GM11168 (cell line): ENCODE measurements at regions not wholly inside any gene's neighbourhood (a gene's known extent, or its start where the extent isn't known, plus 50 kb on each side); places are given as distances from the start of the nearest gene placed in this dataset.
"Not testable (repeated sequence)": the region's sequence is repeated elsewhere in the genome, so short reads cannot be mapped to it uniquely, and the experiment has no call there.

Source experiments
- in situ Hi-C: fragments of 300-500 bp; cut with MboI; formaldehyde crosslinking; loops from one replicate; pipeline ENCODE4 v1.12.0; 2022; ENCODE audit warnings: low sequenced_read_pairs; ENCODE audit not compliant: unreplicated experiment

DNA sequence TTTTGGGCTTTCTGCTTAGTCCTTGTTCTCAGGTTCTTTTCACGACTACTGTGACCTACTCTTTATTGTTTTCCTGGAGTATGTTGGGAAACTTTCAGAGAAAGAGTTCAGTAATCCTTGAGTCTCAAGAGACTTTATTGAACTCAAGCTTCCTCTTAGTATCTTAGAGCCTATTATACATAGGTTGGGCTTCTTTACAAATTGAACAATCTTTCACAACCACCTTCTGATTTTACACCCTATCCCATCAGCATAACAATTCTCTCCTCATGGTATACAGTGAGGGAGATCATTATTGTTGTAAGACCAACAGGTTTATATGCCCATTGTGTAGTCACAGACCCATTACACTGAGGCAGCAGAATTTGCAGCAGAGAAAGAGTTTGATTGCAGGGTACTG lies 193.2 kb upstream of the IGF1 start:
- in situ Hi-C loops = no loop called here

DNA sequence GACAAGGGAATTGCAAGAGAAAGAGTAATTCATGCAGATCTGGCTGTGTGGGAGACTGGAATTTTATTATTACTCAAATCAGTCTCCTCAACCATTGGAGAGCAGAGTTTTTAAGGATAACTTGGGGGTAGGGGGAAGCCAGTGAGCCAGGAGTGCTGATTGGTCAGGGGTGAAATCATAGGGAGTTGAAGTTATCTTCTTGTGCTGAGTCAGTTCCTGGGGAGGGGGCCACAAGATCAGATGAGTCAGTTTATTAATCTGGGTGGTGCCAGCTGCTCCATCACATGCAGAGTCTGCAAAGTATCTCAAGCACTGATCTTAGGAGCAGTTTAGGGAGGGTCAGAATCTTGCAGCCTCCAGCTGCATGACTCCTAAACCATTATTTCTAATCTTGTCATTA lies 191.8 kb upstream of the IGF1 start:
- in situ Hi-C loops = not testable (repeated sequence)

DNA sequence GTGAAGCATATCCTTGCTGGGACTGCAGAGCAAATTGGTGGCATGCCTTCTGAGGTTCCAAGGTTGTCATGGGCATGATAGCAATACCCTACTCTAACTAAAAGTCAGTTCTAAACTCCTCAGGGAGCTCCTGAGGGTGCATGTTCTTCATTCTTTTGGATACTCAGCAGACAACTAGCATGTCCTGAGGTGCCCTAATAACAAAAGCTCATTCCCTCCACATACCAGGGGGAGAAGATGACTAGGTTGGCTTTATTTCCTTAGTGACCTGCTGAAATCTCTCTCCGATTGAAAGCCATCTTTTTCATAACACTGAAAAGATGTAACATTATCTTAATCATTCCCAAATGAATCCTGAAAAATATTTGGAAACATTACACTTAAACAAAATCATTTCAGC lies 188.7 kb upstream of the IGF1 start:
- in situ Hi-C loops = no loop called here

DNA sequence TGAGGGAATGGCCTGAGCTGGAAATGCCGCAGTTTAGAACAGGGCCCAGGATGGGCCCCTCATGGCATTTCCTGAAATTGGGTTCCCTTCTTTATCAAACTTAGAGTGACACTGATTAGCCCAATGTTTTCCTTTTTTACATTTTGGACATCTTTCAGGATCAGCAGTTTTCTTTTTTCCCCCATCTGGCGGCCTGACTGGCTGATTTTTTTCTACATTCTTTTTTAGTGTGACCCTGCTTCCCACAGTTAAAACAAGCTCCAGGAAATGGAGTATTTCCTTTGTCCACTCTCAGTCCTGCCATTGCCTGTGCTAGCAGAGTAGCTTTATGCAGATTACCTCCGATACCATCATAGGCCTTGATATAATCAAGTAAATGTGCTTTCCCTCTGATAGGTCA lies 185.8 kb upstream of the IGF1 start:
- in situ Hi-C loops = not testable (repeated sequence)

DNA sequence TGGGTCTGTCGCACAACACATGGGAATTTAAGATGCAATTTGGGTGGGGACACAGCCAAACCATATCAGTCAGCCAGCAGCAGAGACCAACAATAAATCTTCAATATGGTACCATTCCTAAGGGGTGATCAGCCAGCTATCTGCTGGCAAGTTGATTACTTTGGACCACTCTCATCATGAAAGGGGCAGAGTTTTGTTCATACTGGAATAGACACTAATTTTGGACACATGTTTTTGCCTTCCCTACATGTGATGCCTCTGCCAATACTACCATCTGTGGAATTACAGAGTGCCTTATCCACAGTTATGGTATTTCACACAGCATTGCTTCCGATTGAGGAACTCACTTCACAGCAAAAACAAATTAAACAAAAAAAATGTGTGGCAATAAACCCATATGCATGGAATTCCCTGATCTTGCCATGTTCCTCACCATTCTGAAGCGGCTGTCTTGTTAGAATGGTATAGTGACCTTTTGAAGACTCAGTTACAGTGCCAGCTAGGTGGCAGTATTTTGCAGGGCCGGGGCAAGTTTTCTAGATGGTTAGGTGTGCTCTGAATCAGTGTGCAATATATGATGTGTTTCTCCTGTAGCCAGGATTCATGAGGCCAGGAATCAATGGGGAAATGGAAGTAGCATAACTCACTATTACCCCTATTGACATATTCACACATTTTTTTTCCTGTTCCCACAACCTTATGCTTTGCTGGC lies 179.0 kb upstream of the IGF1 start:
- in situ Hi-C loops = no loop called here

DNA sequence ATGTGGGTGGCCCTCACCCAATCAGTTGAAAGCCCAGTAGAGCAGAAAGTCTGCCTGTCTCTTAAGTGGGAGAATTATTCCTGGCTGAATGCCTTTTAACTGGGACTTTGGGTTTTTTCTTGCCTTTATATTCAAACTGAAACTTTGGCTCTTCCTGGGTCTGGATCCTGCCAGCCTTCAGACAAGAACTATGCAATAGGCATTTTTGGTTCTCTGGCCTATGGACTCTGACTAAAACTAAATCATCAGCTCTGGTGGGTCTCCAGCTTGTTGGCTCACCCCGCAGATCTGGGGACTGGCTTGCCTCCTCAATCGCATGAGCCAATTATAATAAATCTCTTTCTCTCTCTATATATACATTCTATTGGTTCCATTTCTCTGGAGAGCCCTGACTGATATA lies 173.0 kb upstream of the IGF1 start:
- in situ Hi-C loops = no loop called here

DNA sequence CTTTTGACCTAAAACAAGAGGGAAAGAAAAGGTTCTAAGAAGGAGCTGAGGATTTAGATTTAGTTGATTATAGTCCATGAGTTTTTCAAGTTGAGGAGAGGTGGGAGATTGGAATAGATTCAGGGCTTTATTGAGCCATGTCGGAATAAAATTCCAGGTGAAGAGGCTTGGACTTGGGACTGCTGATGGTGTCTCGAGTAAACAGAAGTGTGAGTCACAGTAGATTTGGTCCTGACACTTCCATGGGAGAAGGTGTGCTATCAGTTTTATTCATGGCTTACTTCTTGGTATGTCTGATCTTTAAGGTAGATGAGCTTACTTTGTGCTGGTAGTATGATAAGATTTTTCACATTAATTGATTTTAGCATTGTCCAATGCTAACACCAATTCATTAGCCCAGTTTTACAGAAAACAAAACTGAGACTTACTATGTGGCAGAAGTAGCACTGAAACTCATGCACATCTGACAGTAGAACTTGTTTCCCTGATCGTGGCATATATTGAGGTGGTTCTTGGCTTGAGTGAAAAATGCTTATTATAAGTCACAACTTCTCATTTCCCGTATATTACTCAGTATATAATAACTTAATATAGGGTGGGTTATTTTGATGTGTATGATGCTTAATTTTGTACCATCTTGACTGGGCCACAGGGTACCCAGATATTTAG lies 172.4 kb upstream of the IGF1 start:
- in situ Hi-C loops = no loop called here

DNA sequence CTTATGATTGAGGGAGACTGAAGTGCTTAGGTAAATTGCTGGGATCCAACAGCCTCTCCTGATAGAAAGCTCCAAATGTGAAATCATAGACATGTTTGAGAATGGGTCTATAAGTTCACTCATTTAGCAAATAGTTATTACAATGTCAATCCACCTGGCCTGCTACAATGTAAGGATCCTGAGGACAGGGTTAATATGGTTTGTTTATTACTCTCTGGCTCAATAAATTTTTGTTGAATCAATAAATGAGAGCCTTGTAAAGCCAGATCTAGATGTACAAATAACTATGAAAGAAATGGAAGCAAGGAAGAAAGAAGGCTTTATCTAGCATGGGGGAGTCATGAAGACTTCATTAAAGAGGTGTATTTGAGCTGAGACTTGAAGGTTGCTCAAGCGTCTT lies 165.6 kb upstream of the IGF1 start:
- in situ Hi-C loops = no loop called here

DNA sequence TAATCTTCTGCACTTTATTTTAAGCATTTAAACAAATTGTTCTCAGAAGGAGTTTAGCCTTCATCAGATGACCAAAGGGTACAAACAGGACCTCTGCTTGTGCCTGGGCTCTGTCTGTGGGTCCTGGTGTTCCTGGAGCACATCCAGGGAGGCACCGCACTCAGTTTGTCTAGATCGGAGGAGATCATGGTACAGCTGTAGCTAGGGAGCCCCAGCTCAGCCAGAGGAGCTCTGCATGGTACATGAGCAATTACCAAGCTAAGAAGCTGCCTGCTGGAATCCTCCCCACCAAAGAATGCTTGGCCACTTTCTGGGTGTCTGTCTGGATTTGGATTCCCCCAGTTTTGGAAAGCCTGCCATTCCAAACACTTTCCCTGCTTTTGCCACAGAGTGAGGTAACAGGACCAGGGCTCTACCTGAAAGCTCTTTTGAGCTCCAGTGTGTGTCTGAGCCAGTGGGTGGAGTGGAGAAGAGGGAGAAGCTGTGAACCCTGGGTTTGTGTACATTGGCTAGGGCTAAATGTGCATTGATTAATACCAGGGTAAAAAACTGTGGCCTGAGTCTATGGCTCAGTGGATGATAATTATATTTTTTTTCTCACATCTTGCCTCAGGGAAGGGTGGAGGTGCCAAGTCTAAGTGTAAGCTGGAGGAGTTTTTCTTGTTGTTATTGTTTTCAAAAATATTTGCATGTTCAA lies 163.7 kb upstream of the IGF1 start:
- in situ Hi-C loops = no loop called here

DNA sequence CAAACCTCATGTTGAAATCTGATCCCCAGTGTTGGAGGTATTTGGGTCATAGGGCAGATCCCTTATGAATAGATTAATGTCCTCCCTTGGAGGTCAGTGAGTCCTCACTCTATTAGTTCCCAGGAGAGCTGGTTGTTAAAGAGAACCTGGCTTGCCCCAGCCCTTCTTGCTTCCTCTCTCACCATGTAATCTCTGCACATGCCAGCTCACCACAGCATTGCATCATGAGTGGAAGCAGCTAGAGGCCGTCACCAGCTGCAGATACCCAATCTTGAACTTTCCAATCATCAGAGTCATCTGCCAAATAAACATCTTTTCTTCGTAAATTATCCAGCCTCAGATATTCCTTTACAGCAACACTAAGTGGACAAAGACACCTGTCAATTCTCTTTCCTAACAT lies 161.8 kb upstream of the IGF1 start:
- in situ Hi-C loops = no loop called here

DNA sequence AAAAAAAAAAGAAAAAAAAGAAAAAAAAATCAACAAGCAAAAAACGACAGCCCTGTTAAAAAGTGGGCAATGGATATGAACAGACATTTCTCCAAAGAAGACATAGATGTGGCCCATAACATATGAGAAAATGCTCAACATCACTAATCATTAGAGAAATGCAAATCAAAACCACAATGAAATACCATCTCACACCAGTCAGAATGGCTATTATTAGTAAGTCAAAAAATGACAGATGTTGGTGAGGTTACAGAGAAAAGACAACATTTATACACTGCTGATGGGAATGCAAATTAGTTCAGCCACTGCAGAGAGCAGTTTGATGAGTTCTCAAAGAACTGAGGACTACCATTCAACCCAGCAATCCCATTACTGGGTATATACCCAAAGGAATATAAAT lies 160.3 kb upstream of the IGF1 start:
- in situ Hi-C loops = not testable (repeated sequence)

DNA sequence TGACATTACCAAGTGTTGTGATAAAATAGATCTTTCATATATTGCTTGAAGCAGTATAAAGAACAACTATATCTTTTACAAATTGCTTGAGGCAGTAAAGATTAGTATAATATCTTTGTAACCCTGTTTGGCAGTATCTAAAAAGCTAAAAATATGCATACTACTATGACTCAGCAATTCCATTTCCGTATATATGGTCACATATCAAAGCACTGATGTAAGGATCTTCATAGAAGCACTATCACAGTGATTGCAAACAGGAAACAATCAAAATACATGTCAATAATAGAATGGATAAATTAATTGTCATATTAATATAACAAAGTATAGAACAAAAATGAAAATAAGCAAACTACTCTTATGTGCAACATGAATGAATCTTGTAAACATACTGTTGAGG lies 158.4 kb upstream of the IGF1 start:
- in situ Hi-C loops = no loop called here

DNA sequence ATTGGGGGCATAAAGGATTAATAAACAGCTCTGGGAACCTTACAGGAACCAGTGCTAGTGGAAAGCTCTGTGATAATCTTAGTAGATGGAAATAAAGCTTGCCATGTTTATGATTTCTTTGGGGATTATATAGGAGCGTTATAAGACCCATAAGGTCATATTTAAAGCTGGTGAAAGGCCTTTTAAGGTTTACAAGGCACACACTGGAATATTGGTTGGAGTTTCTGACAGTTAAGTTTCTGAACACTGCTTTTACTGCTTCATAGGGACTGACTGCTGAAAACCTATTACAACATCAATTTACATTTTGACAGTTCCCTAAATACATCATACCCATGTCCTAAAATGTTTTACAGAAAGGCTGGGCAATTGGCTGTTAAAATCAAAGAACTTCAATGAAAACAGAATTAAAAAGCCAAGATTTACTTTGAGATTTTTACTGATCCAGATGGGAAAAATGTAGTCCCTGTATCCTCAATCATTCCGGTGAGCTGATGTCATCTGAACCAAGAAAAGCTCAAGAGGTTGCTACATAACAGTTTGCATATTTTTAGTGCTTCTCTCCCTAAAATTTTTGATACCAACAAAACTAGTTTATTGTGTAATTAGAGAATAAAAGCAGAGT lies 153.7 kb upstream of the IGF1 start:
- in situ Hi-C loops = no loop called here

DNA sequence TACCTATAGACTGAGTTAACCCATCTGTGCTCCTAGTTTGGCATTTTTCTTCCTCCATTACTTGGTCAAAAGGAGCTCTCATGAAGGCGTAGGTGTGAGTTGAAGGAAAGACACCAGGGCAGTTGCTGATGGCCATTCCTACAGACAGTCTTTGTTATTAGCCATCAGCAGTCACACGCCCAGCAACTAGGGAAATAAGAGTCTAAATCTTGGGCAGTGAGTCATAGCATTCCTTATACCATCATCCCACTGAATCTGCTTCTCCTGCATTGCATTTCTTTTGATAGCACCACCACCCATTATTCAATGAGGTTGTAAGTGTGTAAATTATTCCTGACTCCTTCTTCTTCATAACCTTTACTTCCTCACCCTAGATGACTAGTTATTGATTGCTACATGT lies 150.9 kb upstream of the IGF1 start:
- in situ Hi-C loops = no loop called here

DNA sequence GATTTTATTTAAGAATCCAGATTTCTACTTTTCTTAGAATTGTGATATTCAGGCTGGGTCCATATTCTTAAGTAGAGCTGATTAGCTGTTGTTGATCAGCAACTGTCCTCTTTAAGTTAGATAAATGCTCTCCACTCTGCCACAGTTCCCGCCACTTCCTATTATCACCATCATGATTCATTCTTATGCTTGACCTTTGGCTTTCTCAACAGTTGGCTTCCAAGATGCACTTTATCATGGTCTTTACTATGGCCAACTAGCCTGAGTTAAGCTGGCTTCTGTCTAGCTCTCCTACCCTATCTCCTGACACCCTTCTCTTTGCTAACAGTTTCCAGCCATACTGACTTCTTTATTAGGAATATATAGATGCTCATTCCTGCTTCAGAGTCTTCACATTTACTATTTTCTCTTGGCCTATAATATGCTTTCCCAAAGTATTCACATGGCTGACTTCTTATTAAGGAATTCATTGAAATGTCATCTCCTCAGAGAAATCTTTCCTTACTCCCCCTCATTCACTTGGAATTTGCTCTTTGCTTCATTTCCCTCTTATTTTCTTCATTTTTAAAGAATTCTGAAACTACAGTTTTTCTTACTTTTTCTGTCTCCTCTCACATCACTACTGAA lies 149.0 kb upstream of the IGF1 start:
- in situ Hi-C loops = no loop called here

DNA sequence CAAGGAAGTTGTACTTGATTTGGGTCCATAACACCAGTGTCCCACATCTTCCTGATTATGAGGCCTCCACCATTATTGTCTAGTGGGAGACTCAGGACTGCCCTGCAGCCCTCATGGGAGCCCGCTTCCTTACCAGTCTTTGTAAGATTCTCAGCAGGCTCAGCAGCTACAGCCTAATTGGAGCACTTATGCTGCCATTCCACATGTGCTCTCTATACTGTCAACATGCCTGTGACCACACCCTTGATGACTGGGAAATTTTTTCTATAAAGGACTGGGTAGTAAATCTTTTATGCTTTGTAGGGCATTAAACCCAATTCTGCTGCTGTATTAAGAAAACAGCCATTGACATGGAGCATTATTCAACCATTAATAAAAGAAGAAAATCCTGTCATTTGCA lies 145.5 kb upstream of the IGF1 start:
- in situ Hi-C loops = no loop called here

DNA sequence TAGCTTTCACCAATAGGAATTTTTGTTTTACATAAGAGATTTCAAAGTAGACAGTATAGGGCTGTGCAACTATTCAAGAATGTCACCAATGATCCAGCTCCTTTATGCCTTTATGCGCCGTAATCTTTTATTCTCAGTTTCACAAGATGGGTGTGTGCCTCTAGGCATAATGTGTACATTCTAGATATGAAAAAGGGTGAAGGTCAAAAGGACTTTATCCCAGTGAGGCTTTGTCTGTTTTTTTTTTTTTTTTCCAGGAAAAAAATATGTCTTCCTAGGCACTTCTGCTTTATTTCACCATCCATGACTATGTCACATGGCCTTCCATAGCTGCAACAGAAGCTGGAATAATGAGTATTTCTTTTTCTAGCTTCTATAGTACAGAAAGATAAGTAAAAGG lies 142.3 kb upstream of the IGF1 start:
- in situ Hi-C loops = no loop called here

DNA sequence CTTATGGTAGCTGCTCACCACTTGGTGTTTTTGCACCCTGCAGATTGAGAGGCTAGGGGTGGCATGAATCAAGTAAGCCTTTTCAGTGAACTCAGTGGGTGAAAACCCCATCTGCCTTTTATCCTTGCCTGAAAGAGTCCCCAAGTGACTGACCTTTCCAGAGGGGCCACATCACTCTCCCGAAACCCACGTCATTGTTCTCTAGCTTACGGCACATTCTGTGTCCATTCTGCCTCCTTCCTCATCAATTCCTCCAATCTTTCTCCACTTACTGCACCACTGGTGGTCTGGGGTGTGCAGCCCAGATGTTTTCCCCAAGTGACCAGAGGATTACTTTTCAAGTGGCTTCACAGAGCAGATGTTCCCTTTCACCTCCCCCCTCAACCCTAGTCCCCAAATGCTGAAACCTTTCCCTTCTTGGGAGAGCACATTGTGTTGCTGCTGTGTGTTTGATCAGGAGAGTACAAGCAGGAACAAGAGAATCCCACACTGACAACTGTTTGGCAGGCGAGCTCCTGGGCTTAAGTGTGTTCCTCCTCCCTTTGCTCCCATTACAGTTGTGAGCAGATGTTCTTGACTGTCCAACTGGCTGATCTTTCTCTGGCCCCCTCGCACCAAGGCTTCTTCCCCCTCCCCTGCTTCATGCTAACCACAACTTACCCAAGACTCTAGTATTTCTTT lies 138.0 kb upstream of the IGF1 start:
- in situ Hi-C loops = no loop called here

DNA sequence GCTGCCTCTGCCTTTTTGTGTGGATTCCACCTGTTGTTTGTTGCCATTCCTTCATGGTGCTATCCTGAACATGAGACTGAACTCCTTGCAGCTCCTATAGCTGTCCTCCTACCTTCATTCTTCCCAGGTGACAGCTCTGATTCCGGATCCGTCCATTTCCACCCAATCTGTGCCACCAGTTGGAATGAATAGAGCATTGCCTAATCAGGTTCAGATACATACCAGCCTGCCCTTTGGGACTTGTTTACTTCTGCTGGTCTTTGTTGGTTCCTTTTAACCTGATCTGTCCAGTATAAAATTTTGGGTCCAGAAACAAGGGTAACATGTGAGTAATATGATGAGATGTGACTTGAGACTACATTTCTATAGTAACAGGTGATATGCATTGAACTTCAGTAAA lies 136.3 kb upstream of the IGF1 start:
- in situ Hi-C loops = no loop called here

DNA sequence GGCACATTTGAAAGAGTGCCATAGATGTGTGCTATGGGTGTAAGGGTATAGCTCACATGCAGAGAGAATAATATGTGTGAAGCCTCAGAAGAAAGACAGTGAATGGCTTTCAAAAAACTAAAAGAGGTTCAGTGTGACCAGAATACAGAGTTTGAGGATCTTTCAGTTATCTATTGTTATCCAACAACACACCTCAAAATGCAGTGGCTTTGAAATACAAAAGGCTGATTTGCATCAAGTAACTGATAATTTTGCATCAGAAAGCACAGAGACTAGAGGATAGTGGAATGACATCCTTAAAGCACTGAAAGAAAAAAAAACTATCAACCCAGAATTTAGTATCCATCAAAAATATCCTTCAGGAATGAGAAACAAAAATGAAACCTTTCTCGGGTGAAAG lies 131.6 kb upstream of the IGF1 start:
- in situ Hi-C loops = no loop called here
